GM12878 (cell line): ENCODE measurements at regions not wholly inside any gene's neighbourhood (a gene's known extent, or its start where the extent isn't known, plus 50 kb on each side); places are given as distances from the start of the nearest gene placed in this dataset.
A peak's percentile ranks its signal among the peaks of the same experiment; 100 is the strongest.

Experiments used
- ATAC-seq: fragments of 200-7000 bp; cut with Tn5 transposase; 3 replicates; pipeline ENCODE4 v1.9.1; 2020; ENCODE audit warnings: mild to moderate bottlenecking, moderate library complexity
- BruUV-seq: library from RNA; stranded (reverse); fragments of 400-500 nt; replicated peaks from 2 replicates; lab custom pipeline; 2021; lab: Mats Ljungman, UMichigan
- CTCF ChIA-PET: fragments of 300-600 bp; sonication (Branson Sonifier 250); formaldehyde crosslinking; extraction: SDS; loops from one replicate; lab custom pipeline; 2021; ENCODE audit warnings: inconsistent platforms; lab: Yijun Ruan, JAX
- POLR2A ChIA-PET: fragments of 350-600 bp; formaldehyde crosslinking; extraction: SDS; loops from one replicate; lab custom pipeline; 2021; ENCODE audit warnings: inconsistent platforms; lab: Charles Lee
- RAD21 ChIA-PET: fragments of 300-600 bp; sonication (Branson Sonifier 250); formaldehyde crosslinking; loops from one replicate; lab custom pipeline; 2023; ENCODE audit warnings: antibody characterized with exemption; ENCODE audit not compliant: unreplicated experiment; lab: Charles Lee
- SMC1A ChIA-PET: fragments of 300-600 bp; sonication (Branson Sonifier 250); formaldehyde crosslinking; loops from one replicate; lab custom pipeline; 2023; ENCODE audit not compliant: unreplicated experiment, uncharacterized antibody; lab: Charles Lee
- DNase-seq: peaks from one replicate; pipeline ENCODE4 v3.0.0-alpha.2; 2011; ENCODE audit warnings: low read depth, low spot score
- FAIRE-seq: peaks from 3 replicates; lab custom pipeline; 2011; peaks lifted over from hg19 to GRCh38; lab: Jason Lieb, UNC
- H2AFZ ChIP-seq: 2 replicates; pipeline ENCODE4 v1.6.0; 2011; ENCODE audit warnings: low read depth, low read length, control low read depth; ENCODE audit not compliant: control insufficient read depth
- H3K27ac ChIP-seq: 2 replicates; pipeline ENCODE4 v1.5.1; 2011; ENCODE audit warnings: control low read depth; ENCODE audit not compliant: control insufficient read depth, insufficient read depth
- H3K27me3 ChIP-seq, 2 experiments: replicated peaks in 1 of 2; 2 replicates each; pipeline versions ENCODE4 v1.6.0 to v1.6.1; 2011; ENCODE audit warnings: low read length in 1 of 2; ENCODE audit not compliant: control insufficient read depth in 2 of 2, insufficient read depth in 2 of 2
- H3K36me3 ChIP-seq, 2 experiments: 2 replicates each; pipeline ENCODE4 v1.5.1; 2011; ENCODE audit warnings: low read length in 1 of 2; ENCODE audit not compliant: control insufficient read depth in 2 of 2, insufficient read depth in 2 of 2
- H3K4me1 ChIP-seq: 2 replicates; pipeline ENCODE4 v1.6.1; 2011; ENCODE audit warnings: mild to moderate bottlenecking, low read length, moderate library complexity, mixed read lengths; ENCODE audit not compliant: control insufficient read depth, insufficient read depth
- H3K4me2 ChIP-seq: 2 replicates; pipeline ENCODE4 v1.6.0; 2011; ENCODE audit warnings: control low read depth; ENCODE audit not compliant: control insufficient read depth, insufficient read depth
- H3K4me3 ChIP-seq: fragments of 200-600 bp; sonication (generic); 2 replicates; pipeline ENCODE4 v1.5.1; 2016
- H3K79me2 ChIP-seq: 2 replicates; pipeline ENCODE4 v1.6.0; 2011; ENCODE audit warnings: low read length; ENCODE audit not compliant: control insufficient read depth, insufficient read depth
- H3K9ac ChIP-seq: 2 replicates; pipeline ENCODE4 v1.8.0; 2011; ENCODE audit warnings: low read length, control low read depth, mixed read lengths; ENCODE audit not compliant: control insufficient read depth, insufficient read depth
- H3K9me3 ChIP-seq: replicated peaks from 3 replicates; pipeline ENCODE4 v1.5.1; 2011; ENCODE audit warnings: mild to moderate bottlenecking, low read length; ENCODE audit not compliant: control insufficient read depth, insufficient read depth
- H4K20me1 ChIP-seq: 2 replicates; pipeline ENCODE4 v1.6.0; 2011; ENCODE audit not compliant: control insufficient read depth, insufficient read depth
- MYC ChIP-seq: IDR thresholded peaks from 2 replicates; pipeline ENCODE4 v1.6.1; 2011; ENCODE audit warnings: mild to moderate bottlenecking, low read length, moderate library complexity, inconsistent platforms; ENCODE audit not compliant: insufficient read depth, insufficient replicate concordance, insufficient read length, severe bottlenecking
- NR2F1 ChIP-seq: fragments of 450-650 bp; conservative IDR thresholded peaks from 2 replicates; pipeline ENCODE4 v1.6.1; 2017; ENCODE audit warnings: mild to moderate bottlenecking
- RUNX3 ChIP-seq: IDR thresholded peaks from 2 replicates; pipeline ENCODE4 v1.6.1; 2012; ENCODE audit warnings: low read length, inconsistent platforms
- SUZ12 ChIP-seq: fragments of 200-600 bp; sonication (generic); IDR thresholded peaks from one replicate; pipeline ENCODE4 v1.6.1; 2018; ENCODE audit warnings: antibody characterized with exemption, mild to moderate bottlenecking; ENCODE audit not compliant: unreplicated experiment
- WGBS: methylation state at CpG from one replicate; pipeline ENCODE4 v1.1.6; 2016; ENCODE audit warnings: low lambda C conversion rate; ENCODE audit not compliant: insufficient replicate concordance, insufficient coverage; ENCODE audit errors: missing lambda C conversion rate; 5-methylcytosine and 5-hydroxymethylcytosine counted together
- in situ Hi-C: fragments of 300-500 bp; cut with MboI; formaldehyde crosslinking; loops from 9 replicates; pipeline ENCODE4 v1.14.3; 2018; ENCODE audit warnings: mixed read lengths
- intact Hi-C: fragments of 100-400 bp; cut with micrococcal nuclease; formaldehyde crosslinking; loops from one replicate; pipeline ENCODE4 v1.14.2; 2022; ENCODE audit not compliant: unreplicated experiment
- TF ChIP-seq, protein P1 (sequence below): fragments of 450-650 bp; conservative IDR thresholded peaks from 2 replicates; pipeline ENCODE4 v1.6.1; 2017; ENCODE audit warnings: mild to moderate bottlenecking, moderate library complexity
- TF ChIP-seq, protein P2 (sequence below): fragments of 450-650 bp; IDR thresholded peaks from 2 replicates; pipeline ENCODE4 v1.6.1; 2018; ENCODE audit warnings: mild to moderate bottlenecking, low read depth, moderate library complexity; ENCODE audit not compliant: partially characterized antibody
- TF ChIP-seq, protein P3 (sequence below): IDR thresholded peaks from 2 replicates; pipeline ENCODE4 v1.6.1; 2011; ENCODE audit warnings: borderline replicate concordance, low read depth, mild to moderate bottlenecking, moderate library complexity, low read length; ENCODE audit not compliant: insufficient read depth, poor library complexity, severe bottlenecking

DNA sequence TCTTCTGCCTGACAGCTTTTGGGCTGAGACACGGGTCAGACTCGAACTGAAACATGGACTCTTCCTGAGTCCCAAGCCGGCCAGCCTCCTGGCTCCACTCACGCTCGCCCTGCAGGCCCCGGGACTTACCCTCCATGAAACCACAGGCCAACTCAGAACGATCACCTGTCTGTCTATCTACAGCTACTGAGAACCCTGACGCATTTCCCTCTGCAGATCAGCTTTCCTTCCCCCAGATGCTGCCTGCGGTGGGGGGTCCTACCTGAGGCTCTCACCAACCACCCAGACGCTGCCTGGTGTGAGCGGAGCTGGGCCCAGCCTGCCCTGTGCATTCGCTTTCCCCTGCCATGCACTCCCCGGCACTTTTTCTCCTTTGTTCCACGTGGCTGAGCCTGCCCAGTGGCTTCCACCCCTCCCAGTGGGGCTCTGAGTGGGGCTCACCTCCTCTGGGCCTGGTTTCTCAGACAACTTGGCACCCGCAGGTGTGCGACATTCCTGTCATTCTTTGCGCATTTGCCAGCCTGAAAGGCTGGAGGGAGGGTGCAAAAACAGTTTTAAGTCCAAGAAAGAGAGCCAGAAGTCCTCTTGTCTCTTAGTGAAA is 60.2 kb downstream of the PLXNA1 start:
- in situ Hi-C loops: no loop called here
- Histone ChIP-seq H3K27ac (no peak overlapping the region), H3K9me3 (no peaks in the 10 kb centered on the region), H3K4me2 (no peak overlapping the region), H3K9ac (no peak overlapping the region), H2AFZ (no peak overlapping the region), H3K4me1 (no peaks in the 10 kb centered on the region), H3K36me3 (no peaks in the 10 kb centered on the region), H3K79me2 (no peaks in the 10 kb centered on the region), H3K4me3 (no peak overlapping the region), H4K20me1 (no peaks in the 10 kb centered on the region), H3K27me3 (no peaks in the 10 kb centered on the region)
- ChIA-PET POLR2A (no interaction called here), SMC1A (no interaction called here), RAD21 (no interaction called here), CTCF (no interaction called here)
- WGBS: 33% methylated on average over 17 of the region's 17 CpGs
- DNase-seq: no peak
- no TSS peak for BruUV-seq
- intact Hi-C loops: no loop called here
- TF ChIP-seq SUZ12 (no peak), RUNX3 (peak; percentile 23; the same call in 1 of the 2 replicates)
- no peak for FAIRE-seq
- peak; percentile 81 for ATAC-seq

DNA sequence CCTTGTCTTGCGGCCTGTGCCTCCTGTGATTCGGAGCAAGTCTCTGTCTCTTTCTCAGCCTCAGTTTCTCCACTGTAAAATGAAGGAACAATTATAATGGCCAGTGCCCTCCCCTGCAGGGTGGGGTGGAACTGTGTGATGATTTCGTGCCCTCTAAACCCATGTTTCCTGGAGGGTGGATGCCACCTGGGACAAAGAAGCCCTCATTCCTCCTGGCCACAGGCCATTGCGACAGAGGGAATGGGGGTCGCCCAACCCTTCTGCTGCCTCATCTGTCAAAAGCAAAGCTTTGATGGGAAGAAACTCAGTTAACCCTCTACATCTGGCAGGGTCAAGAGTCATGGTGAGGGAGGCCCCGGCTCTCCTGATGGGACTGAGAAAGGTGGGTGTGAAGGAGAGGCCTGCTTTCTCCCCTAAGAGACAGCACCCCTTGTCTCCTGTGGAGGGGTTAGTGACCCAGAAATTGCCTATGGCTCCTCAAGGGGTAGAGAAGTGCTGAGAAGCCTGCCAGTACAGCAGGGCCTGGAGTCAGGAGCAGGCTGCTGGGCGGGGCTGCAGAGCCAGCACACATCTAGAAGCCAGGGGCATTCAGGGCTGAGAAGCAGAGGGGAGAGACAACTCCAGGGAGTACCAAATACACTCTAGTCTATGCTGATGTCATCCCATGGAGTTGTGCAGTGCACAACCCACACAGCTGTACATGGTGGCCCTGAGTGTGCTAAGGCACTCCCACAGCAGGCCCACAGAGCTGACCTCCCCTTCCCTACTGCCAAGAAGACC is 61.0 kb downstream of the PLXNA1 start:
- Histone ChIP-seq H3K4me2 (no peak overlapping the region), H3K9me3 (no peaks in the 10 kb centered on the region; the same call in 2 of the 3 replicates), H3K36me3 (no peaks in the 10 kb centered on the region), H3K27me3 (no peaks in the 10 kb centered on the region), H4K20me1 (no peaks in the 10 kb centered on the region), H3K4me3 (no peak overlapping the region), H3K27ac (no peak overlapping the region), H2AFZ (no peak overlapping the region), H3K4me1 (no peaks in the 10 kb centered on the region), H3K9ac (no peak overlapping the region), H3K79me2 (no peaks in the 10 kb centered on the region)
- DNase-seq (no peak), FAIRE-seq (no peak), ATAC-seq (no peak)
- in situ Hi-C loops: no loop called here
- intact Hi-C loops: no loop called here
- RAD21 ChIA-PET: no interaction called here
- CTCF ChIA-PET: no interaction called here
- no TSS peak for BruUV-seq
- WGBS: 38% methylated on average over 7 of the region's 7 CpGs
- SMC1A ChIA-PET: no interaction called here
- POLR2A ChIA-PET: no interaction called here
- TF ChIP-seq, protein P1, sequence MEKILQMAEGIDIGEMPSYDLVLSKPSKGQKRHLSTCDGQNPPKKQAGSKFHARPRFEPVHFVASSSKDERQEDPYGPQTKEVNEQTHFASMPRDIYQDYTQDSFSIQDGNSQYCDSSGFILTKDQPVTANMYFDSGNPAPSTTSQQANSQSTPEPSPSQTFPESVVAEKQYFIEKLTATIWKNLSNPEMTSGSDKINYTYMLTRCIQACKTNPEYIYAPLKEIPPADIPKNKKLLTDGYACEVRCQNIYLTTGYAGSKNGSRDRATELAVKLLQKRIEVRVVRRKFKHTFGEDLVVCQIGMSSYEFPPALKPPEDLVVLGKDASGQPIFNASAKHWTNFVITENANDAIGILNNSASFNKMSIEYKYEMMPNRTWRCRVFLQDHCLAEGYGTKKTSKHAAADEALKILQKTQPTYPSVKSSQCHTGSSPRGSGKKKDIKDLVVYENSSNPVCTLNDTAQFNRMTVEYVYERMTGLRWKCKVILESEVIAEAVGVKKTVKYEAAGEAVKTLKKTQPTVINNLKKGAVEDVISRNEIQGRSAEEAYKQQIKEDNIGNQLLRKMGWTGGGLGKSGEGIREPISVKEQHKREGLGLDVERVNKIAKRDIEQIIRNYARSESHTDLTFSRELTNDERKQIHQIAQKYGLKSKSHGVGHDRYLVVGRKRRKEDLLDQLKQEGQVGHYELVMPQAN: no peak
- TF ChIP-seq, protein P2, sequence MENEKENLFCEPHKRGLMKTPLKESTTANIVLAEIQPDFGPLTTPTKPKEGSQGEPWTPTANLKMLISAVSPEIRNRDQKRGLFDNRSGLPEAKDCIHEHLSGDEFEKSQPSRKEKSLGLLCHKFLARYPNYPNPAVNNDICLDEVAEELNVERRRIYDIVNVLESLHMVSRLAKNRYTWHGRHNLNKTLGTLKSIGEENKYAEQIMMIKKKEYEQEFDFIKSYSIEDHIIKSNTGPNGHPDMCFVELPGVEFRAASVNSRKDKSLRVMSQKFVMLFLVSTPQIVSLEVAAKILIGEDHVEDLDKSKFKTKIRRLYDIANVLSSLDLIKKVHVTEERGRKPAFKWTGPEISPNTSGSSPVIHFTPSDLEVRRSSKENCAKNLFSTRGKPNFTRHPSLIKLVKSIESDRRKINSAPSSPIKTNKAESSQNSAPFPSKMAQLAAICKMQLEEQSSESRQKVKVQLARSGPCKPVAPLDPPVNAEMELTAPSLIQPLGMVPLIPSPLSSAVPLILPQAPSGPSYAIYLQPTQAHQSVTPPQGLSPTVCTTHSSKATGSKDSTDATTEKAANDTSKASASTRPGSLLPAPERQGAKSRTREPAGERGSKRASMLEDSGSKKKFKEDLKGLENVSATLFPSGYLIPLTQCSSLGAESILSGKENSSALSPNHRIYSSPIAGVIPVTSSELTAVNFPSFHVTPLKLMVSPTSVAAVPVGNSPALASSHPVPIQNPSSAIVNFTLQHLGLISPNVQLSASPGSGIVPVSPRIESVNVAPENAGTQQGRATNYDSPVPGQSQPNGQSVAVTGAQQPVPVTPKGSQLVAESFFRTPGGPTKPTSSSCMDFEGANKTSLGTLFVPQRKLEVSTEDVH: no peak
- TF ChIP-seq MYC: no peak
- no peak for TF ChIP-seq NR2F1
- TF ChIP-seq, protein P3, sequence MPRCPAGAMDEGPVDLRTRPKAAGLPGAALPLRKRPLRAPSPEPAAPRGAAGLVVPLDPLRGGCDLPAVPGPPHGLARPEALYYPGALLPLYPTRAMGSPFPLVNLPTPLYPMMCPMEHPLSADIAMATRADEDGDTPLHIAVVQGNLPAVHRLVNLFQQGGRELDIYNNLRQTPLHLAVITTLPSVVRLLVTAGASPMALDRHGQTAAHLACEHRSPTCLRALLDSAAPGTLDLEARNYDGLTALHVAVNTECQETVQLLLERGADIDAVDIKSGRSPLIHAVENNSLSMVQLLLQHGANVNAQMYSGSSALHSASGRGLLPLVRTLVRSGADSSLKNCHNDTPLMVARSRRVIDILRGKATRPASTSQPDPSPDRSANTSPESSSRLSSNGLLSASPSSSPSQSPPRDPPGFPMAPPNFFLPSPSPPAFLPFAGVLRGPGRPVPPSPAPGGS: no peak
